ENCODE measurements at regions not wholly inside any gene's neighbourhood (a gene's known extent, or its start where the extent isn't known, plus 50 kb on each side); places are given as distances from the start of the nearest gene placed in this dataset.

- peak in 1 of 2 donors; percentile 75 for DNase-seq (ENCODE audit: low read depth in 1 of 2, low spot score in 1 of 2)
- Histone ChIP-seq H3K36me3 (no peaks in the 10 kb centered on the region), H3K9me3 (ENCODE audit: low read depth) (no peaks in the 10 kb centered on the region), H3K4me1 (ENCODE audit: low read depth) (no peaks in the 10 kb centered on the region), H3K27ac (no peak overlapping the region), H3K4me3 (no peak overlapping the region), H3K27me3 (no peaks in the 10 kb centered on the region)
- no peak for TF ChIP-seq CTCF (IDR thresholded peaks at IDR 0.05; ENCODE audit: low read depth, low read length)
Measured at GRCh38 chr12:47022296-47022695, 57.1 kb upstream of the PCED1B start.

- no peak for DNase-seq (ENCODE audit: low read depth in 1 of 2, low spot score in 1 of 2)
- Histone ChIP-seq H3K4me1 (ENCODE audit: low read depth) (no peaks in the 10 kb centered on the region), H3K36me3 (no peaks in the 10 kb centered on the region), H3K4me3 (no peak overlapping the region), H3K27ac (no peak overlapping the region), H3K9me3 (ENCODE audit: low read depth) (no peaks in the 10 kb centered on the region), H3K27me3 (no peaks in the 10 kb centered on the region)
- TF ChIP-seq CTCF (IDR thresholded peaks at IDR 0.05; ENCODE audit: low read depth, low read length) = no peak
Measured at GRCh38 chr12:47023311-47023710, 56.1 kb upstream of the PCED1B start.

GRCh38 chr12:47023953-47024352 lies 55.5 kb upstream of the PCED1B start:
- no peak for DNase-seq (ENCODE audit: low read depth in 1 of 2, low spot score in 1 of 2)
- Histone ChIP-seq H3K27ac (no peak overlapping the region), H3K9me3 (ENCODE audit: low read depth) (no peaks in the 10 kb centered on the region), H3K27me3 (no peaks in the 10 kb centered on the region), H3K36me3 (no peaks in the 10 kb centered on the region), H3K4me3 (no peak overlapping the region), H3K4me1 (ENCODE audit: low read depth) (no peaks in the 10 kb centered on the region)
- TF ChIP-seq CTCF (IDR thresholded peaks at IDR 0.05; ENCODE audit: low read depth, low read length) = no peak

GRCh38 chr12:47024463-47024862 lies 55.0 kb upstream of the PCED1B start:
- Histone ChIP-seq H3K36me3 (no peaks in the 10 kb centered on the region), H3K4me3 (no peak overlapping the region), H3K4me1 (ENCODE audit: low read depth) (no peaks in the 10 kb centered on the region), H3K27me3 (no peaks in the 10 kb centered on the region), H3K27ac (no peak overlapping the region), H3K9me3 (ENCODE audit: low read depth) (no peaks in the 10 kb centered on the region)
- peak in 1 of 2 donors; percentile 71 for DNase-seq (ENCODE audit: low read depth in 1 of 2, low spot score in 1 of 2)
- TF ChIP-seq CTCF (IDR thresholded peaks at IDR 0.05; ENCODE audit: low read depth, low read length) = no peak

GRCh38 chr12:47025349-47025748 lies 54.1 kb upstream of the PCED1B start:
- Histone ChIP-seq H3K27me3 (no peaks in the 10 kb centered on the region), H3K4me3 (no peak overlapping the region), H3K9me3 (ENCODE audit: low read depth) (no peaks in the 10 kb centered on the region), H3K27ac (no peak overlapping the region), H3K4me1 (ENCODE audit: low read depth) (no peaks in the 10 kb centered on the region), H3K36me3 (no peaks in the 10 kb centered on the region)
- TF ChIP-seq CTCF (IDR thresholded peaks at IDR 0.05; ENCODE audit: low read depth, low read length) = no peak
- no peak for DNase-seq (ENCODE audit: low read depth in 1 of 2, low spot score in 1 of 2)

- TF ChIP-seq CTCF (IDR thresholded peaks at IDR 0.05; ENCODE audit: low read depth, low read length) = no peak
- no peak for DNase-seq (ENCODE audit: low read depth in 1 of 2, low spot score in 1 of 2)
Measured at GRCh38 chr12:47025798-47026197, 53.6 kb upstream of the PCED1B start.

More at GRCh38 chr12:47025798-47026197, 53.6 kb upstream of the PCED1B start:
- Histone ChIP-seq H3K4me3 (no peak overlapping the region), H3K4me1 (ENCODE audit: low read depth) (no peaks in the 10 kb centered on the region), H3K9me3 (ENCODE audit: low read depth) (no peaks in the 10 kb centered on the region), H3K27me3 (no peaks in the 10 kb centered on the region), H3K36me3 (no peaks in the 10 kb centered on the region), H3K27ac (no peak overlapping the region)

Data from cardiac muscle cell (in vitro differentiated cells and primary cell).